ENCODE measurements at regions not wholly inside any gene's neighbourhood (a gene's known extent, or its start where the extent isn't known, plus 50 kb on each side); places are given as distances from the start of the nearest gene placed in this dataset.

DNA sequence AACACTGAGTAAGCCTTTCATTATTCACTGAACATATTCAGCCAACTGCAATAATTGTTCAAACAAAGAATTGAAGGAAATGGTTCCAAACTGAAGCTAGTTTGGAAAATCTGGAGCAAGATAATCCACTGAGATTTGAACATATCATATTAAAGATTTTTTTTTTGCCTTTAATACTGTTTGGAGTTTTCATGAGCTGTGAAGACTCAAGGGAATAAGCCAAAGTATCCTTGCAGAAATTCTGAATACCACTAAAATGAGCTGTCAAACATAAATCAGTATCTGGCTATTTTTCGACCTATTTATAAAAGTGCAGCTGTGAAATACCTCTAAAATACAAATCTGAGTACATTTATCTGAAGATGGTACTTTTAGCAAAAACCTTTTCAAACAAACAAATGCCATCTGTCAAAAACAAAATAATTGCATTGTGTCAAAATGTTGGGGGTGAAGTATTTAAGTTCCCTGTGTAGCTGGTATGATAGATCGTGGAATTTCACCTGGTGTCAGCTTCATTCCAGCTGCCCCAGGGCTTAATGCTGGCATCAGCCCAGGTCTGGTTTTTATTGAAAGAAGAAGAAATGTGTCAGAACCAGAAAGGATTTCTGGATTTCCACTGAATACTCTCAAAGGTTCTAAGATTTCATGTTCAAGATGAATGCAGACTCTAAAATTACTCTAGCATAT, 149.0 kb upstream of the GRAMD2B start (continued):
- TF ChIP-seq BCL11A (IDR thresholded peaks at IDR 0.05; ENCODE audit: low read depth, low read length) (no peak), SMC3 (IDR thresholded peaks at IDR 0.05; ENCODE audit: borderline replicate concordance, low read length) (no peak), HDGF (IDR thresholded peaks at IDR 0.05) (no peak)

DNA sequence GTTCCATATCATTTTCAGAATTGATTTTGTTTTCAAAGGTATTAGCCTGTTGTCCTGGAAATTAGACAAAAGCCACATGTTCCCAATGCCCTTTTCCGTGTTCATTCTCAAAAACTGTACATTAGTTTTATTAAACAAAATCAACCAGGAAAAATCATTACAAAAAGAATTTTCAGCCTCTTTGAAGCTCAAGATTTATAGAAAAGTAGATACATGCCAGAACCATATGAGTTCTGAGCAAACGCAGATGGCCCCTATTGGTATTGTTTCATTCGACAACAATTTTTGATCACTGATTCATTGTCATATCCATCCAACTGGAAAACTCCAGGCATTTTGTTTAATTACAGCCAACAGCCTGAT, 148.5 kb upstream of the GRAMD2B start:
- Histone ChIP-seq H3K9ac (ENCODE audit: control insufficient read depth, insufficient read depth, low read length) (no peak overlapping the region), H3K27ac (ENCODE audit: control insufficient read depth, insufficient read depth) (no peak overlapping the region), H3K4me2 (ENCODE audit: control insufficient read depth, insufficient read depth) (no peak overlapping the region), H3K36me3 (ENCODE audit: control insufficient read depth in 2 of 2, insufficient read depth in 2 of 2, low read length in 1 of 2) (no peaks in the 10 kb centered on the region), H2AFZ (ENCODE audit: control insufficient read depth, low read depth, low read length) (no peak overlapping the region), H4K20me1 (ENCODE audit: control insufficient read depth, insufficient read depth) (no peaks in the 10 kb centered on the region), H3K4me3 (no peak overlapping the region), H3K79me2 (ENCODE audit: control insufficient read depth, insufficient read depth, low read length) (no peaks in the 10 kb centered on the region), H3K9me3 (replicated peaks; ENCODE audit: control insufficient read depth, insufficient read depth, low read length) (no peaks in the 10 kb centered on the region), H3K27me3 (replicated peaks in 1 of 2; ENCODE audit: control insufficient read depth in 2 of 2, insufficient read depth in 2 of 2, low read length in 1 of 2) (no peaks in the 10 kb centered on the region), H3K4me1 (ENCODE audit: control insufficient read depth, insufficient read depth, low read length) (no peaks in the 10 kb centered on the region)
- SMC1A ChIA-PET (ENCODE audit: uncharacterized antibody, unreplicated experiment), result interaction anchor here (1.7 kb wide), 1 partner anchor 8 kb away, joined by 4 read pairs; no protein-coding TSS in a partner anchor
- WGBS (ENCODE audit: insufficient coverage, insufficient replicate concordance, low lambda C conversion rate, missing lambda C conversion rate), result 35% methylated on average over 3 of the region's 3 CpGs
- RAD21 ChIA-PET (ENCODE audit: unreplicated experiment), result no interaction called here
- no peak for ATAC-seq
- no peak for FAIRE-seq
- BruUV-seq (replicated peaks), result no TSS peak
- POLR2A ChIA-PET, result no interaction called here
- in situ Hi-C loops (cut with MboI), result no loop called here
- intact Hi-C loops (cut with micrococcal nuclease; ENCODE audit: unreplicated experiment), result no loop called here
- no peak for DNase-seq (ENCODE audit: low read depth, low spot score)
- CTCF ChIA-PET, result no interaction called here
- TF ChIP-seq IRF4 (IDR thresholded peaks at IDR 0.05; ENCODE audit: low read depth, low read length) (no peak), SUZ12 (IDR thresholded peaks at IDR 0.05; ENCODE audit: unreplicated experiment) (no peak), CHD2 (IDR thresholded peaks at IDR 0.05; ENCODE audit: borderline replicate concordance, low read depth, low read length) (no peak), HDAC6 (IDR thresholded peaks at IDR 0.05; ENCODE audit: unreplicated experiment) (no peak), ATF7 (IDR thresholded peaks at IDR 0.05; ENCODE audit: low read depth) (no peak), LARP7 (IDR thresholded peaks at IDR 0.05) (no peak), SIN3A (IDR thresholded peaks at IDR 0.05; ENCODE audit: low read depth, low read length) (no peak), YY1 (IDR thresholded peaks at IDR 0.05; ENCODE audit: low read depth, low read length) (no peak), STAT3 (IDR thresholded peaks at IDR 0.05; ENCODE audit: low read depth, low read length) (no peak), BMI1 (IDR thresholded peaks at IDR 0.05; ENCODE audit: borderline replicate concordance) (no peak)
- TF ChIP-seq, protein P1, sequence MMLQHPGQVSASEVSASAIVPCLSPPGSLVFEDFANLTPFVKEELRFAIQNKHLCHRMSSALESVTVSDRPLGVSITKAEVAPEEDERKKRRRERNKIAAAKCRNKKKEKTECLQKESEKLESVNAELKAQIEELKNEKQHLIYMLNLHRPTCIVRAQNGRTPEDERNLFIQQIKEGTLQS (IDR thresholded peaks at IDR 0.05; ENCODE audit: borderline replicate concordance, extremely low read depth, low read depth, low read length), result no peak
- TF ChIP-seq, protein P2, sequence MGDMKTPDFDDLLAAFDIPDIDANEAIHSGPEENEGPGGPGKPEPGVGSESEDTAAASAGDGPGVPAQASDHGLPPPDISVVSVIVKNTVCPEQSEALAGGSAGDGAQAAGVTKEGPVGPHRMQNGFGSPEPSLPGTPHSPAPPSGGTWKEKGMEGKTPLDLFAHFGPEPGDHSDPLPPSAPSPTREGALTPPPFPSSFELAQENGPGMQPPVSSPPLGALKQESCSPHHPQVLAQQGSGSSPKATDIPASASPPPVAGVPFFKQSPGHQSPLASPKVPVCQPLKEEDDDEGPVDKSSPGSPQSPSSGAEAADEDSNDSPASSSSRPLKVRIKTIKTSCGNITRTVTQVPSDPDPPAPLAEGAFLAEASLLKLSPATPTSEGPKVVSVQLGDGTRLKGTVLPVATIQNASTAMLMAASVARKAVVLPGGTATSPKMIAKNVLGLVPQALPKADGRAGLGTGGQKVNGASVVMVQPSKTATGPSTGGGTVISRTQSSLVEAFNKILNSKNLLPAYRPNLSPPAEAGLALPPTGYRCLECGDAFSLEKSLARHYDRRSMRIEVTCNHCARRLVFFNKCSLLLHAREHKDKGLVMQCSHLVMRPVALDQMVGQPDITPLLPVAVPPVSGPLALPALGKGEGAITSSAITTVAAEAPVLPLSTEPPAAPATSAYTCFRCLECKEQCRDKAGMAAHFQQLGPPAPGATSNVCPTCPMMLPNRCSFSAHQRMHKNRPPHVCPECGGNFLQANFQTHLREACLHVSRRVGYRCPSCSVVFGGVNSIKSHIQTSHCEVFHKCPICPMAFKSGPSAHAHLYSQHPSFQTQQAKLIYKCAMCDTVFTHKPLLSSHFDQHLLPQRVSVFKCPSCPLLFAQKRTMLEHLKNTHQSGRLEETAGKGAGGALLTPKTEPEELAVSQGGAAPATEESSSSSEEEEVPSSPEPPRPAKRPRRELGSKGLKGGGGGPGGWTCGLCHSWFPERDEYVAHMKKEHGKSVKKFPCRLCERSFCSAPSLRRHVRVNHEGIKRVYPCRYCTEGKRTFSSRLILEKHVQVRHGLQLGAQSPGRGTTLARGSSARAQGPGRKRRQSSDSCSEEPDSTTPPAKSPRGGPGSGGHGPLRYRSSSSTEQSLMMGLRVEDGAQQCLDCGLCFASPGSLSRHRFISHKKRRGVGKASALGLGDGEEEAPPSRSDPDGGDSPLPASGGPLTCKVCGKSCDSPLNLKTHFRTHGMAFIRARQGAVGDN (IDR thresholded peaks at IDR 0.05), result no peak
- TF ChIP-seq, protein P3, sequence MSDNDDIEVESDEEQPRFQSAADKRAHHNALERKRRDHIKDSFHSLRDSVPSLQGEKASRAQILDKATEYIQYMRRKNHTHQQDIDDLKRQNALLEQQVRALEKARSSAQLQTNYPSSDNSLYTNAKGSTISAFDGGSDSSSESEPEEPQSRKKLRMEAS (IDR thresholded peaks at IDR 0.05; ENCODE audit: low read depth, low read length), result no peak

Data from GM12878 (cell line).